GM19397 (cell line): ENCODE measurements at regions not wholly inside any gene's neighbourhood (a gene's known extent, or its start where the extent isn't known, plus 50 kb on each side); places are given as distances from the start of the nearest gene placed in this dataset.
"Not testable (repeated sequence)": the region's sequence is repeated elsewhere in the genome, so short reads cannot be mapped to it uniquely, and the experiment has no call there.

Source experiments
- ATAC-seq: cut with Tn5 transposase; IDR thresholded peaks from one replicate; pipeline ENCODE4 v1.9.1; 2021; ENCODE audit warnings: mild to moderate bottlenecking, moderate library complexity; ENCODE audit not compliant: unreplicated experiment

DNA sequence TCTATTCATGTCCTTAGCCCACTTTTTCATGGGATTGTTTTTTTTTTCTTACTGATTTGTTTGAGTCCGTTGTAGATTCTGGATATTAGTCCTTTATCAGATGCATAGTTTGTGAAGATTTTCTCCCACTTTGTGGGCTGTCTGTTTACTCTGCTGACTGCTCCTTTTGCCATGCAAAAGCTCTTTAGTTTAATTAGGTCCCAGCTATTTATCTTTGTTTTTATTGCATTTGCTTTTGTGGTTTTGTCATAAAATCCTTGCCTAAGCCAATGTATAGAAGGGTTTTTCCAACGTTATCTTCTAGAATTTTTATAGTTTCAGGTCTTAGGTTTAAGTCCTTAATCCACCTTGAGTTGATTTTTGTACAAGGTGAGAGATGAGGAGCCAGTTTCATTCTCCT, 358.9 kb downstream of the ADAMTS20 start:
- ATAC-seq = not testable (repeated sequence)

DNA sequence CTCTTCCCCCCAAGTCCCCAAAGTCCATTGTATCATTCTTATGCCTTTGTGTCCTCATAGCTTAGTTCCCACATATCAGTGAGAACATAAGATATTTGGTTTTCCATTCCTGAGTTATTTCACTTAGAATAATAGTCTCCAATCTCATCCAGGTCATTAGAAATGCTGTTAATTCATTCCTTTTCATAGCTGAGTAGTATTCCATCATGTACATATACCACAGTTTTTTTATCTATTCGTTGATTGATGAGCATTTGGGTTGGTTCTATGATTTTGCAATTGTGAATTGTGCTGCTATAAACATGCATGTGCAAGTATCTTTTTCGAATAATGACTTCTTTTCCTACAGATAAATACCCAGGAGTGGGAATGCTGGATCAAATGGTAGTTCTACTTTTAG, 359.6 kb downstream of the ADAMTS20 start:
- ATAC-seq = not testable (repeated sequence)

DNA sequence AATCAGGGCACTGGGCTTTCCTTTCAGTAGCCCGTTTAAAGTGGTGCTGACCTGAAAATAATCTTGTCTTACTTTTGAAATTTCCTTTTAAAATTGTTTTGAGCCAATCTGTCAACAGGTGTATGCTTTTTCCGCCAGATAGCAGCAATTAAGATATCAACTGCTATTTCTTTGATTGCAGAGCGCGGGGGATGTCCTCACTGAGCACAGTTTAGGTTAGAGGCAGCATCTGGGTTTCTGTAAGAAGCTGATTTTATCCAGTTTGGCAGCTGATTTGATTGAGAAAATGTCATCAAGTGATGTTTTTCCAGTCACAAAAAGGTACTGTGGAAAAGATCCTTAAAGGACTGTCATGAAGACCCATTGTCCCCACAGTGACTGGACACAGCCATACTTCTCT, 371.8 kb downstream of the ADAMTS20 start:
- no peak for ATAC-seq

- no peak for ATAC-seq
Observed at GRCh38 chr12:43179486-43179885, 372.5 kb downstream of the ADAMTS20 start.

- no peak for ATAC-seq
Observed at GRCh38 chr12:43177276-43177675, 374.7 kb downstream of the ADAMTS20 start.

DNA sequence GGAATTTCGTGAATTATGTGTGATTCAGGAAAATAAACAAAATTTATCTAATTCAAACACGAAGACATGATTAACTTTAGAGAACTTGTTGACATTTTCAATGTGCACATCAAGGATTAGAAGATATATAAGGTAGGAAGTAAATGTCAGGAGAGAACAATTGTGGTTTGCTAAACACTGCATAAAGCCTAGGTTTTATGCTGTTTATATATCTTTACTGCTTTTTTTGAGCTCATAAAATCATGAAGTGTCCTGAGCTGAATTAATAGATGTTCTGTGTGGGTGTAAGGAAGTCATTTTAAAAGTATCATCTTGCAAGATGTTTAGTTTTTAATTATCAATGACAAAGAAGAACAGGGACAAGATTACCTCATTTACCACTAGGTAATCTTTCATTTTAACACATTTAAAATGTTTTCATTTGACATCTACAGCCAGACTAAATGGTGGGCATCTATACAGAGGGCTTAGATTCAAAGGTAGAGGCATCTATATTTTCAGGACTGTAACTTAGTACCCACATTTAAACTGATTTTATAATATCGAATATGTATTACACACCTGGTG, 382.8 kb downstream of the ADAMTS20 start:
- ATAC-seq = no peak

DNA sequence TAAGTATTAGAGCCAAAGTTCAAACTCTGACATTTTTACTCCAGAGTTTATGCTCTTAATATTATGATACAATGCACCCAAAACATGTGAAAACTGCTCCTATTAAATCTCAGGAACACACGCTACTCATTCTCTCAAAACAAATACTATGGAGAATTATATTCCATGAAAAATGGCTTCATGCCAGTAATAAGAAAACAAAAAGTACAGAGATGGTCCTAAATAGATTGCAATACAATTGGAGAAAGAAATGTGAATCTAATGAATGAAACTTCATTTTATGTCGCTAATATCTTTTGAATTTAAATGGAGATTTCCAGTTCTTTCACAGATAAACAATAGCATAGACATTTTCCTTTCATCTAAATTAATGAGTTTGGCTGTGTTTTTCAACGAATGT, 384.3 kb downstream of the ADAMTS20 start:
- ATAC-seq = no peak

- no peak for ATAC-seq
Observed at GRCh38 chr12:43165351-43165750, 386.7 kb downstream of the ADAMTS20 start.

GRCh38 chr12:43162138-43162537, 389.9 kb downstream of the ADAMTS20 start:
- ATAC-seq = no peak

DNA sequence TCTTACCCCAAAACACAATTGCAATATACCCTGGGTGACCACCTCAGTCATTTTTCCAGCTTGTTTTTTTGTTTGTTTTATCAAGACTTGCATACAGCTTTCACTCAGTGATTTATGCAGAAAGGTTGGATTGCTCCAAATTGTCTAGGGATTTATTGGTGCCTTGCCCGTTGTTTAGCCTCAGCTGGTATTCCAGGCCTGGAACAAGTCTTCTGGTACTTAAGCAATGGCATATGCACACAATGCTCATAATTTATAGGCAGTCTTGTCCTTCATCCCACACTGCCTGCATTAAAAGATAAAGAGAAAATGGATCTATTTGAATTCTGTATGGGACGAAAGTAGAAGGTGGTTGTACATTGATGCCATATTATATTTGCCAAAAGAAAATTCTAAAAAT, 392.5 kb downstream of the ADAMTS20 start:
- ATAC-seq = no peak

DNA sequence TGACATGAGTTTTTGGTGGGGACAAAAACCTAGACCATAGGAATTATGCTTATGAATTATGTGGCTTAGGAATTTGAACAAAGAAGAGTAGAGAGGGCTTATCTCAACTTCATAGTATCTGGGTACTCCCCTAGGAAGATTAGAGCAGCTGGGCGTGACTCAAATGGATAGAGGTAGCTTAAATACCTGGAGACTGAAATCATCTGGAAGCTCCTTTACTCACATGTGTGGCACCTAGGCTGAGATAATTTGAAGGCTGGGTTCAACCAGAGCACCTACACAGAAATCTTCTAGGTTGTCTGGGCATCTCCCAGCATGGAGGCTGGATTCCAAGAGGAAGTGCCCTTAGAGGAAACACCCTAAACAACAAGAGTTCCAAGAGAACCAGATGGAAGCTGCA, 393.9 kb downstream of the ADAMTS20 start:
- ATAC-seq = no peak

GRCh38 chr12:43155376-43155775, 396.6 kb downstream of the ADAMTS20 start:
- ATAC-seq = no peak

GRCh38 chr12:43154498-43155045, 397.4 kb downstream of the ADAMTS20 start:
- ATAC-seq = no peak

DNA sequence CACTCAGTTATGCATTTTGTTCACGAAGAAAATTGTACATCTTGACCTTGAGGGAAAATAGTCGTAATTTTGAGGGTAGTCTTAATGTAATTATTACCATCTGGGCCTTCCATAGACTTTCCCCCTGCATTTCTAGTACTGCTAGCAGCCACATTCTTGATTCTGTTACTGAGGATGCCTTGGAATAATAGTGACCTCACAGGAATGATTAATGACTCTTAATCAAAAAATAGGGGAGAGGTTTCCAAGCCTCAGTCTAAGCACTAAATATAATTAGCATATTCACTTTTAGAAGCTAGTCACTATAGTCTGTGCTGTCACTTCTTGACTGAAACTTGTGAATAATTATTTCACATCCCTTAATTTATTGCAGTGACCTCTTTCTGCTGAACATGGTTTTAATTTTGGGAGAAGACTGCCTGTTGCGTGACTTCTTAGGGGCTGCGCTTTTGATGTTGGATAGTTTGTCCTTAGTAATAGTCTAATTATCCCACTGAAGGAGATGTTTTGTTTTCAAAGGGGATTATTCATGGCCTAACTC, 400.5 kb downstream of the ADAMTS20 start:
- ATAC-seq = no peak

GRCh38 chr12:43148691-43149090, 403.3 kb downstream of the ADAMTS20 start:
- no peak for ATAC-seq

- no peak for ATAC-seq
Observed at GRCh38 chr12:43147878-43148277, 404.1 kb downstream of the ADAMTS20 start.

- ATAC-seq = no peak
Observed at GRCh38 chr12:43145481-43145880, 406.5 kb downstream of the ADAMTS20 start.

DNA sequence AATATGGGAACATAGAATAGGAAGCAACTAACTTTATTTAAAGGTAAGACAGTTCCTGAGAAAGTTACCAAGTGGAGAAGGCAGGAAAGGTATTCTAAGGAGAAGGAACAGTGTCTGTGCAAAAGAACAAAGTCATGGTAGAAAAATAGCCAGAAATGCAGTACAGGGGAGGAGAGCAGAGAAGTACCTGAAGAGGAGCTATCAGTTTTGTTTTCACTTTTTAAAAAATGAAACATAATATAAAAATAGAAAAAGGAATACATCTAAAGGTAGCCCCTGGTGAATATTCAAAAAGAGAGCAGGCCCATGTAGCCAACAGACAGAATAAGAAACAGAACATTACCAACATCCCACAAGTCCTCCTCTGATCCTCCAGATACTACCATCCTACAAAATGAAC, 408.7 kb downstream of the ADAMTS20 start:
- ATAC-seq = no peak

DNA sequence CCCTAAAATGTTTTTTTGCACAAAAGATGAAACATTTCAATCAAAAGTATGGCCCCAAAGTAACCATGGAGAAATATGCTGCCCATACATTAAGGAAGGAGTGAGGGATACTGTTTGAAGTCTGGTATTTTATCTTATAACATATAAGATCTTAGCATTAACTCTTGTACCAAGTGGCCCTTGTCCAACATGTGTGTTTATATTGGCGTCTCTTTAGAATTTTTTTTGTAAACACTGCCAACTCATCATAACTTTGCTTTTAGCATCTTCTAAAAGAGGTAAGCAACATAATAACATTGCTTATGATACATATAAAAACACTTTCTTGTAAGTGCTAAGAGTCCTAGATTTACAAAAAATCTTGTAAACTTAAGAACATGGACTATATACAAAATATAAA, 419.7 kb downstream of the ADAMTS20 start:
- ATAC-seq = no peak

- ATAC-seq = no peak
Observed at GRCh38 chr12:43131301-43131700, 420.7 kb downstream of the ADAMTS20 start.

DNA sequence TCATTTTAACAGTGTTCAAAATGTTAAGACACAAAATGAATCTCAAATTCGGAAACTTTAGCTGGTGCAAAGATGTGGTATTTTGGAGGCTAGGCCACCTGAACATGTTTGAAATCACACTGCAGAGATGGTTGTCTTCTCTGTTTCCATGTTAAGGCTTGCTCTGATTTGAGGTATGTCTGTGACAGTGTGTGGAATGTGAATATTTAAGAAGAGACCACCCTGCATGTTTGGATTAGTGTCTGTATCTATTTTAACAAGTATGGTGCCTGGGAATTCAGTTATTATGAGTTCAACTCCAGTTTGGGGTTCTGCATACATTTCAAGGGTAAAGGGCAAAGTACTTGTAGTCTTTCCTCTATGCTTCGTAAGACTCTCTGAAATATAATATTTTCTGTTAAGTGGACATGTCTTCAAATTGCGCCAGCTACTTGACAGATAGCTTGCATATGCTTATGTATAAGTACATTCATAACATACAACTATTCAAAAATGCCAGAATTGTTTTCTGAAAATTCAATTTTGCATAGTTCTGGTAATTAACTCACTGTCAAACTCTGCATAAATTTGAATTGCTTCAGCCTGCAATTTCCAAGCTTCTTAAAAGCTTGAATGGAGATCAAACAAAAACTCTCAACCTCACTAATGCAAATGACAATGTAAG, 424.0 kb downstream of the ADAMTS20 start:
- ATAC-seq = no peak

GRCh38 chr12:43126652-43127375, 425.2 kb downstream of the ADAMTS20 start:
- ATAC-seq = no peak
